HG03565 (cell line): ENCODE measurements at regions not wholly inside any gene's neighbourhood (a gene's known extent, or its start where the extent isn't known, plus 50 kb on each side); places are given as distances from the start of the nearest gene placed in this dataset.

Source experiments
- ATAC-seq: cut with Tn5 transposase; IDR thresholded peaks from one replicate; pipeline ENCODE4 v1.9.1; 2021; ENCODE audit warnings: mild to moderate bottlenecking, moderate library complexity; ENCODE audit not compliant: unreplicated experiment

- no peak for ATAC-seq
Measured at GRCh38 chrX:10021461-10022272, 54.5 kb downstream of the CLDN34 start.

- ATAC-seq = no peak
Measured at GRCh38 chrX:10022273-10022541, 55.0 kb downstream of the CLDN34 start.

- no peak for ATAC-seq
Measured at GRCh38 chrX:10022580-10023245, 55.6 kb downstream of the CLDN34 start.

GRCh38 chrX:10023821-10024220, 56.7 kb downstream of the CLDN34 start:
- no peak for ATAC-seq

GRCh38 chrX:10025742-10026493, 58.8 kb downstream of the CLDN34 start:
- ATAC-seq = no peak

GRCh38 chrX:10028283-10029104, 61.3 kb downstream of the CLDN34 start:
- no peak for ATAC-seq

GRCh38 chrX:10030570-10030969, 63.4 kb downstream of the CLDN34 start:
- ATAC-seq = no peak

- ATAC-seq = no peak
Measured at GRCh38 chrX:10031746-10032145, 64.6 kb downstream of the CLDN34 start.

- ATAC-seq = no peak
Measured at GRCh38 chrX:10032147-10032546, 65.0 kb downstream of the CLDN34 start.

- ATAC-seq = no peak
Measured at GRCh38 chrX:10033375-10034007, 66.3 kb downstream of the CLDN34 start.

GRCh38 chrX:10034740-10035260, 67.6 kb downstream of the CLDN34 start:
- ATAC-seq = no peak

GRCh38 chrX:10038585-10038984, 71.4 kb downstream of the CLDN34 start:
- no peak for ATAC-seq

GRCh38 chrX:10039821-10040793, 72.9 kb downstream of the CLDN34 start:
- ATAC-seq = no peak

GRCh38 chrX:10040961-10041360, 73.8 kb downstream of the CLDN34 start:
- ATAC-seq = no peak

- ATAC-seq = no peak
Measured at GRCh38 chrX:10041383-10041782, 74.2 kb downstream of the CLDN34 start.

- no peak for ATAC-seq
Measured at GRCh38 chrX:10042055-10042454, 74.9 kb downstream of the CLDN34 start.

- ATAC-seq = no peak
Measured at GRCh38 chrX:10043386-10043785, 76.2 kb downstream of the CLDN34 start.

GRCh38 chrX:10044021-10044420, 76.9 kb downstream of the CLDN34 start:
- ATAC-seq = no peak

- no peak for ATAC-seq
Measured at GRCh38 chrX:10045327-10046000, 78.3 kb downstream of the CLDN34 start.
